KBM-7 (cell line): ENCODE measurements at regions not wholly inside any gene's neighbourhood (a gene's known extent, or its start where the extent isn't known, plus 50 kb on each side); places are given as distances from the start of the nearest gene placed in this dataset.

ENCODE experiments used
- DNase-seq: peaks from one replicate; pipeline ENCODE4 v3.0.0-alpha.2; 2015
- in situ Hi-C: fragments of 300-500 bp; cut with MboI; formaldehyde crosslinking; loops from 2 replicates; pipeline ENCODE4 v1.14.3; 2020; ENCODE audit warnings: low sequenced_read_pairs, low pct_unique_long_range_greater_than_20kb, mixed read lengths

DNA sequence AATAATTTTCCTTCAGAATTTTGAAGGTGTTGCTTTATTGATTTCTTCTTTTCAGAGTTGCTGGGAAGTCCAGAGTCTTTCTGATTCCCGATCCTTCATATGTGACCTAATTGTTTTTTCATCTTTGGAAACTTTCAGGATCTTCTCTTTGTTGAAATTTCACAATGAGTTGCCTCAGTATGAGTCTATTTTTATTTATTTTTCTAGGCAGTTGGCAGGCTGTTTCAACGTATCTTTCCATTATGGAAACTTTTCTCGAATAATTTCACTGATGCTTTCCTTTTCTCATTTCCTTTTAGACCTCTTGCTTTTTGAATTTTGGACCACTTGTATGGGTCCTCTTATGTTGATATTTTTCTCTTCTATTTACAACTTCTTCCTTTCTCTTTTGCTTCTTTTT, 354.3 kb downstream of the TGFB2 start:
- in situ Hi-C loops = no loop called here
- no peak for DNase-seq

DNA sequence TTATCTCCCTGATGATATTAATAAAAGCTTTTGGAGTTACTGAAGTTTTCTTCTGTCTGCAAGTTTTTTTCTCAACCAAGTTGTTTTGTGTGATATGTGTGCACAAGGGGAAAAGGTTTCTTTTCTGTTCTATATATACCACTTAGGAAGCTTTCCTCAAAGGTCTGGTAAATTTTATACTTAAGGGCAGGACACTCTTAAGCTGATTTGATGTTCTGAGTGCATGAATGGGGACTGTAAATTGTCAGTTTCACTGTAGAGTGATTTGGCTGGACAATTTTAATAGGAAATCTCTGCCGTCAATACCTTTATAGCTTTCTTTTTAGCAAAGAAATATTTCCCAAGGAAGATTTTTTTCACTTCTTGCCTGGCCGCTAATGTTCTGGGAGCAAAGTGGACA, 354.7 kb downstream of the TGFB2 start:
- no peak for DNase-seq
- in situ Hi-C loops = no loop called here

DNA sequence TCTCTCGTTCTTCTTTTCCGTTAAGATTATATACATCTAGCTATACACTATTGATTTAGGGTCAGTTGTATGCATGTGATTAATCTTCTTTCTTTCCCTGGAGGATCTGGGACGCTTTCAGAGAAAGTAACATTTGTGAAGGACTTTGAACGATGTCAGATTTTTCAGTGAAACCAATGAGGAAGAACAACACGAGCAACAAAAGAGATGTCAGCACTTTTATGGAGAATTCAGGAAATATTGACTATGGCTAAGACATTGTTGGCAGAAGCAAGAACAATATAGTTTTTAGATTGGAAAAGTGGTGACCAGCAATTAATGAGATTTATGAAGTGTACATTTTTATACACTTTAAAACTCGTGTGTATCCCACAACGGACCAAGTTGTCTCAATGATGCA, 355.5 kb downstream of the TGFB2 start:
- in situ Hi-C loops = no loop called here
- DNase-seq = no peak

DNA sequence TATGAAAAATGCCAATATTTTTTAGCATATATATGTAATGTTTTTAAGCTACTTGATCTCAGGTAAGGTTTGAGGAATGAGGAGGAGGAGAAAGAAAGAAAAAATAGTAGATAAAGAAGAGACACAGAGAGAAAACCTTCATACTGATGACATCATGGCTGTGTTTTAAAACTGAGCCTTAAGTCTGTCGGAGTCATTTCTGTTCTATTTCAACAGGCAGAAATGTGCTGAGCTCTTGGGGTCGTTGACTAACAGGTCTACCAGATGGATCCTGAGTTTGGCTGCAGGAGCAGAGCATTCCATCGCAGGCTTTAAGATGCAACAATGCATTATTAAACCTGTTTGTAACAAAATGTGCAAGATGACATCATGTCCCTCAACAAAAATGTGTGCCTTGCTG, 356.0 kb downstream of the TGFB2 start:
- in situ Hi-C loops = no loop called here
- DNase-seq = no peak

DNA sequence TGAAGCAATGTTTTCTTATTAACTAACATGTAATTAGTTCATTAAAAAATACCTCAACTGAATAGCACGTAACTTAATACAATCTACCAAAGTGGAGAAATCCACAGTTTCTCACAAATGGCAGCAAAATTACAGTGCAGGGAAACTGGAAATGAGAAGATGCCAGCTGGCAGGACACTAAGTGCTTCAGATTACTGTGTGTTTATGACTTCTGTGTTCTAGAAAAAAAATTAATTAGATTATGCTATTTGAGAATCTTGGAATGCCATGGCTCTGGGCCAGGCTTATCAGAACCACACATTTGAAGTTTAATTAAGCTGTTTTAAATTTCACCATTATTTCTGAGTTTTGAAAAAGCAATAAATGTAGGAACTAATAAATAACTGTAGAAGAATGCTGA, 357.6 kb downstream of the TGFB2 start:
- DNase-seq = no peak
- in situ Hi-C loops = no loop called here

DNA sequence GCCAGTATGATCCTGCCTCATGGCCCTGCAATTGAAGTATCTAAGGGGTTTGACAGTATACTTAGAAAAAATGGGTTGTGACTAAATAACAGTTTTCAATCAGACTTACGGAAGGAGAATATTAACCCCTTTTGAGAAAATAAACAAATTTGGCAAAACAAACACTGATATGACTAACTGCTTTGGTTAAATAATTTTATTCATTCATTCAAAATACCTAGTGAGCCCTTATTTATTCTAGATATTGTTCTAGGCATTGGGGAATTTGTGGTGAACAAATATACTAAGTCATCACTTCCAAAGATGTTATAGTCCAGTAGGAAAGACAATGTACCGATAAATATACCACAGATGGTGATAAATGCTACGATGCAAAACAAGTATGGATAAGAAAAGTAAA, 358.7 kb downstream of the TGFB2 start:
- DNase-seq = no peak

DNA sequence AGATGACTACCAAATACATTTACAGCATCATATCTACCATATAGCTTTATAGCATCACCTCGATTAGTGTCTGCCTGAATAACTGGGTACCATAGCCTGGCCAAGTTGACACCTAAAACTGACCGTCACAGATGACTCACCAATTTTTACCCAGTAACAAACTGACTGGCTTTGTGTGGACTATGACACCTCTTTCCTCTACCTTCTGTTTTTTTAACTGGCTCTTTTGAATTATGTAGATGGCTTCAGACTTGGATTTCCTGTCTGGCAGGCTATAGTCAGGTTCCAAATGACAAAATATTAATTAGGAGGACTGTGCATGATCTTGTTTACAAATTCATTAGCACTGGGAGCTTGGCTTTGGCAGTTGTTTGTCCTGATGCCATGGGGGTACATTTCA, 360.3 kb downstream of the TGFB2 start:
- in situ Hi-C loops = no loop called here
- DNase-seq = no peak

More for the DNA sequence above, 358.7 kb downstream of the TGFB2 start:
- in situ Hi-C loops = no loop called here

DNA sequence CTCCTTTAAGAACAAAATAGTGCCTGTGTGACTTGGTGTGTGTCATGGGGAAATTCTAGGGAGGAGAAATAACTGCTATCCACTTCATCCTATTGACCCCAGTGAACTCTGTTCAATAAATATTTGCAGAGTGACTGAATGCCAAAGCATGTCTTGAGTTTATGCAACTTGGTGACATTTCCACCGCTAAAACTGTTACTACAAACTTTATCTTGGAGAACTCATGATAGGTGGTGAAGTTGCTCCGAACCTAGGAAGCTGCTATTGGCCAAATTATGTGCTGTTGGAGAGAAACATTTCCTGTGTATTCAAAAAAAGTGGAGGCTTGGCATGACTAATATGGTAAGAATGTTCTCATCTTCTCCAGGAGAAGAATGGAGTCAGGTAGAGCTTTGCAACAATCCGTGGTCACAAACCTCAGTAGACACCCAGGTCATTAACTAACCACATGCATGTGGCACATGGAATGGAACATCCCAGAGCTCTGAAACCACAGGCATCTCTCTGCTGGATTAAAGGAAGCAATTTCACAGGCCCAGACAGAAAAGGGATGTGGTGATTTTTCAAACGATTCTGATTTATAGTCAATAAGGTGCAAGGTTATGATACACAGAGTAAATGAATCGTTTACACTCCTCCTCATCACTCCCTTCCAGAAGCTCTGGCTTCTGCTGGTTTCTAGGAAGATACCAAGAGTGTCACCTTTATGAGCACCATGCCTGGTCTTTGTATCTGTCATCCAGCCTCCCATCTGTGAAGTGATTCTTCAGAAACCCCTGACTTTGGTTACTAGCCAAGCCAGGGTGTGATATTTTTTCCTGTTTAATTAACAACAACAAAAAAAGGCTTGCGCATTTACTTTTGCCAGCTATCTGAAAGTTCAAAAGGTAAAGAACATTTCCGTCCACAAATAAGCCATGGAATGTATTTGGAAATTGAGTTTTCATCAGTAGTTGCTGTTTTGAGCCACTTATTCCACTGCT, 361.1 kb downstream of the TGFB2 start:
- no peak for DNase-seq
- in situ Hi-C loops = no loop called here

DNA sequence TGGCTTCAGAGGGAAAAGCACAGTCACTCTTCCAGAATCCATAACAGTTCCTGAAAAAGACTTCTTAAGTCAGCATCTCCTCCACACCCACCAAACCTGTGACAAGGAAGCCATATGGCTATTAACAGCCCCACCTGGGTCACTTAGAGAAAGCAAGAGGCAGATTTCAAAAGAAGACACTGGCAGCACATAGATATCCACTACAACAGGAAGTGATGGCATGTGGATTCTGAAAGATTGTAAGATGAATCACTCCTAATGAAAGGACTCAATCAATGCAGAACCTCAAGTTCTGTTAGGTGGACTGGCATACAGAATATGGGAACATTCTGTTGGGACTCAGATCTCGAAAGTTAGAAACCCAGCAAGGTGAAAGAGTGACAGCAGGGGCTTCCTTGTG, 365.9 kb downstream of the TGFB2 start:
- DNase-seq = no peak
- in situ Hi-C loops = no loop called here

DNA sequence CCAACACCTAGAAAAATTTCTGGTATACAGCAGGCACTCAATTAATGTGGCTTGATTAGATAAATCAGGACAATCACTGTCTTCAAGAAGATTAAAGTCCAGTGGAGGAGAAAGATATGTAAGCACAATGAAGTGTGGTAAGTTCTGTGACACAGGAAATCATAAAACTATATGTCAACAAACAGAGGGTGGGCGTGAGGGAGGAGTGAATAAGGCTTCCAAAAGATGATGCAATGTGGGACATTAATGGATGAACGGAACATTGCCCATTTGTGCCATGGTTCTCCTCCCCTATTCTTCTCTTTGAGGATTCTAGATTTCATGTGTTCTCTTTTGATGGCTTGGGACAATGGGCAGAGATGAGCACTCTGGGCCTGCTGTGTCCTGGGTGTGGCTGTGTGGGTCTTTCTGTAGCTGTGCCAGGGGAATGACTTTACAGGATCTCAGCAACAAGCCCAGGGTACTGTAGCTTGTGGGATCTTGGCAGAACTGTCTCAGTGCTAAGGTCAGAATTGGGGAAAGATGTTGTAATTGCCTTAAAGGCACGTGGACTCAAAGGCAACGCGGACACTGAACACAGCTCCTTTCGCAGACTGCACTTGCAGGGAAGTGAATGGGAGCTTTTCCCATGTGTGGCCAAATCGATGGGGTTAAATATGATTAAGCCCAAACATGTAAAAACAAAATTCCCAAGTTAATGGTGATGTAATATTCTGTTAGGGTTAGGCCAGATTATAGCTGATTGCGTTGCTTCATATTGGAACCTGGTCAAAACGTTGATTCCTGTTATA, 366.9 kb downstream of the TGFB2 start:
- in situ Hi-C loops = no loop called here
- no peak for DNase-seq

DNA sequence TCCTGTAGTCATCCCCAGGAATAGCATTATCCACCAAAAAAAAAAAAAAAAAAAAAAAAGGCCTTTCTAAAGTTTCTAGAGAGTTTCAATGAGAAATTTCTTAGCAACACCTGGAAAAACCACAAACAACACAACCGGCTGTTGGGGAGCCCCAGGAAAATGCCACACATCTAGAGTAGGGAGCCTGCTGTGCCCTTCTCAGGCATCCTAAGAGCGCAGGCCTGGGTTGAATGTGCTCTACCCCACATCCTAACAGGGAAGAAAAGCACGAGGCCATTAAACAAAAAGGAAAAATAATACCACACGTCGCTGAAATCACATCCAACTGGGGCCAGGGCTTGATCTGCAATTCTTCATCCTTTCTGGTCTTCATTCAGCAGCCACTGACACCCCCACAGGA, 367.5 kb downstream of the TGFB2 start:
- DNase-seq = no peak
- in situ Hi-C loops = no loop called here

DNA sequence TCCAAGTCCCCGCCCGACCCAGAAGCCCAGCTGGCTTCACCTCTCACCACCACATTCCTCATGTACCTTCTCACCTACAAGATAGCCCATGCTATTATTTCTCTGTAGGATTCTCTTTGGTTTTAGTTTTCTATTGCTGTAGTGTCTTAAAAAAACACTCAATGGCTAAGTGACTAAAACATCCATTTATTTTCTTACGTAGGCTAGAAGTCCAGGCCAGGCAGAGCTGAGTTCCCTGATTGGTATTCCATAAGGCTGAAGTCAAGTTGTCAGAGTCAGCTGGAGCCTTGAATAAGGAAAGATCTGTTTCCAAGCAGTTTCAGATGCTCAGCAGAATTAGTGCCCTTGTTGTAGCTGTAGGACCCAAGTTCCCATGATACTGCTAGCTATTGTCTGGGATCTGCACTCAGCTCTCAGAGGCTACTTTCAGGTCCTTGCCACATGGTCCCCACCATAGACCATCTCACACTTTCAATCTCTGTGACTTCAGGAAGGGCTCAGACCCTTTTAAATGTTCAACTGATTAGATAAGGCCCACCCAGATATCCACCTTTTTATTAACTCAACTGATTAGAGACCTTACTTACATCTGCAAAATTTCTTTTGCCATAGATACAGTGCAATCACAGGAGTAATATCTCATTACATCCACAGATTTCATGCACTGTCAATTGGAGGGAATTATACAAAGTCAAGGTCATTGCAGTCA, 371.0 kb downstream of the TGFB2 start:
- DNase-seq = no peak
- in situ Hi-C loops = no loop called here

DNA sequence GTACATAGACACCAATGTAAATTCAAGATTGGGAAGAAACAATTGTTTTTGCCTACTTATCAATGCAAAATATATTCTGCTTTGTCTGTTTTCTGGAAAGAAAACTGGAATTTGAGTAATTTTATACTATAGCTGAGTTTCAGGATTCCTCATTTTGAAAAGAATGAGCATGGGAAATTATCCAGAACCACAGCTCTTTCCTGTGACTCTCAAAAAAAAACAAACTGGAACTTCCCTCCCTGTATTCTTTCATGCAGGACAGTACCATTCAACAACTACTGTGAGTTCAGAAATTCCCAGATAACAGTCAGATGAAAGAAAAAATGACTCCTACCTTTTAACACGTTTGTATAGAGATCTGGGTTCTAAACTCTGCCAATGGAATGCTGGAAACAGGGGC, 372.4 kb downstream of the TGFB2 start:
- in situ Hi-C loops = no loop called here
- DNase-seq = no peak

DNA sequence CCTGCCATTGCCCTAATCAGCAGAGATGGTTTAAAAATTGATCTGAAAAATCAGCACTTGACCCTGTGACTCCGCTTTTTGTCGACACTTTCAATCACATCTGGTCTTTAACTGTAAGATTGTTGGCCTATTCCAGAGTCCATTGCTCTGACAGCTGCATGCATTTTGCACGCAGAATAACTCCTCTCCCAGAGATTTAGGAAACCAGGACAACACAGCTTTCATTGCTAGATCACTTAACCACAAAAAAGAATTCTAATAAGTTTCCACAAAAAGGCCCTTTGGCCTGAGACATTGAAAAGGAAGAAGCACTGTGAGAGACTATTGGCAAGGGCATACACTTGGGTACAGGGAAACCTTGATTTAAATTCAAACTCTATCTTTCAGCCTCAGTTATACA, 373.1 kb downstream of the TGFB2 start:
- in situ Hi-C loops = no loop called here
- DNase-seq = no peak

DNA sequence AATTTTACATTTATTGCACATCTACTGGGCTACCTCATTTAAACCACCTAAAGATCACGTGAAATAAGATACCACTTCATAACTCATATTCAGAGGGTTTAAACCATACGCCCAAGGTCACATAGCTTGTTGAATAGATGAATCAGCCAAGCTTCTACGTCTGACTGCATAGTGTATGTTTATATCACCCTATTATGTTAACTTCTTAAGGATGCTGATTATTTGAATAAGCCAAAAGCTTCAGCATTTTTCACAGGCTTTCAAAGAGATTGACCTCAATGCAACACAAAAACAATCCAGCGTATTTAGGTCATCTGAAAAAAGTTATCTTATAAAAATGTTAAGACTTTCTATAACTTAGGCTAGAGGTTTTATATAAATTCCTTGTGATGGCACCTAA, 373.8 kb downstream of the TGFB2 start:
- in situ Hi-C loops = no loop called here
- no peak for DNase-seq

DNA sequence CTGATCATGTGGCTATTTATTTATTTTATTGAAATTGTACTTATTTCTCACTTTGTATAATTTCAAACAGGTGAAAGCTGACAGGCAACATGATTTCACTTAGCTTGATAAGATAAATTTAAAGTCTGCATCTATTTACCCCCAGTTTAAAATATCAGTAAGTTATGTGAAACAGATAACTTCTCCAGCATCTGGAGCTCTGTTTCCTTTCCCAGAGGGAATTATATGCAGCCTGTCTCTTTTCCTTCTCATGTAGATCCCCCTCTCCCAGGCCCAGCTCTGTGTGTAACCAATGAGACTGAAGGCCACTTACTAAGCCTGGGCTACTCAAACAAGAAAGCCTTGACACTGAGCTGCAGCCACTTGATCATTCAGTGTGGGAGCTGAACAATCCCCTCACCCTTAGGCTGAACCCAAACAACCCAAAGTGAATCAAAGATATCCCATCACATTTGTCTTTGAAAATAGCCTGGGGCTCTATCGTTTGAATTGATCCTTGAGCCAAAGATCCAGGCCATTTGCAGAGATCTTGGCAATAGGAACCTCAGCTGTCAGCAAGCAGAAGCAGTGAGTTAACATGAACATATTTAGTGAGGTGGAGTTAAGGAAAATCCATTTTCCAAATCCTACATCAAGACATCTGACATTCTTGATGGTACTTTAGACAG, 383.9 kb downstream of the TGFB2 start:
- no peak for DNase-seq
- in situ Hi-C loops = no loop called here

DNA sequence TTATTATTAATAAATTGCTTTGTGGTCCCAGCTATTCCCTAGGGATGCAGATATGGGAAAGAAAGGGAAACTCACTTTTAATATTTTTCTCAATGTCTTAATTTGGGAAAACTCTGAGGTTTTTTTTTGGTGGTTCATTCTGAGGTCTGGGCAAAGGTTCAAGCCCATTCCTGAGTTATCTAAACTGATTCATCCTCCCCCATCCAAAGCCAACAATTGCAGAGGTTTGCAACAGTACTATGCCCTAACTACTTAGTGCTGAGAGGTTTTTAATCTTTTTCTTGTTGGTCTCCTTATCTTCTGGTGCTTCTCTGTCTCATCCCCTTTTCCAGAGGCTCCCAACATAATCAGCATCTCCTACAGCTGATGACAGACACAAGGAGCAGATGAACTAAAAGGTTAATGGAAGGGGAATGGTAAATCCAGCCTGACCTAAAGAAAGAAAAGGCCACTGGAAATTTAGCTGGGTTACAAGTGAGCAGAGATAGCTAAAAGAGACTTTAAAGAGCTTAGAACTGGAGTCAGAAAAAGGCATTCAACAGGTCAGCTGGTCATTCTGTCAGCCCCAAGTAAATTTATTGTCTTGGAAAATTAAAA, 390.4 kb downstream of the TGFB2 start:
- DNase-seq = no peak
- in situ Hi-C loops = no loop called here

DNA sequence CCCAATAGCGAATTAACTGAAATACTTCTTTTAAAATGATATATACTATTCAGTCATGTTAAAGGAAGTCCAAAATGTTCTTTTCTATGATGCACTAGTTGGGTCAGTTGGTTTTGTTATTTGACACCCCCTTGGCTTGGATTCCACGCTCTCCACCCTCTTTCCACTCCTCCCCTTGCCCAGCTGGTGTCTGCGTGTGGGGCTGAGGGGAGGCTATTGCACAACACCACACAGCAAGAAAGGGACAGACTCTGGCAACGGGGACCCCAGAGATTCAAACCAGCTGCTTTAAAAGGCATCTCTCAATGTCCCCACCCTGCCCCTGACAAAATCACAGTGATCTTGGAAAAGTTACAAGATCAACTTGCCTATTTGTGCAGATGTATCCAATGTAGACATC, 394.3 kb downstream of the TGFB2 start:
- DNase-seq = no peak
- in situ Hi-C loops = no loop called here

DNA sequence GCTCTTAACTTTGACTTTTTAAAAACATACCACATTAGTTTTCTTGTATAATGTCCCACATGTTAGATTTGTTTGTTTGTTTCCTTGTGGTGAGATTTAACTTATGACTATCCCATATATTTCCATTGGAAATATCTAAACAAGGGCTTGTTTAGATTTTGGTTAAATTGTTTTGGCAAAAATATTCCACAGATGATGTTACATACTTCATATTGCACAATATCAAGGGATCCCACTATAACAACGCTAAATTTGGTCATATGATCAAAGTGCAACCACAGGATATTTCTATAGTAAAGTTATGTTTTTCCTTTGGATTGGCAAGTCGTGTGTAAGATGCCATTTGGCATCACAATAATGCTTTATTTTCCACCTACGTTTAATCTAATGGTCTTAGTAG, 396.7 kb downstream of the TGFB2 start:
- in situ Hi-C loops = no loop called here
- no peak for DNase-seq
